Progenitor cell of endocrine pancreas (in vitro differentiated cells): ENCODE measurements at regions not wholly inside any gene's neighbourhood (a gene's known extent, or its start where the extent isn't known, plus 50 kb on each side); places are given as distances from the start of the nearest gene placed in this dataset.

Source experiments
- DNase-seq: peaks from one replicate; pipeline ENCODE4 v3.0.0; 2021; ENCODE audit warnings: low spot score; ENCODE audit not compliant: unreplicated experiment
- H3K27ac Mint-ChIP-seq: 2 replicates; pipeline ENCODE4 v1.8.0; 2021; ENCODE audit warnings: mild to moderate bottlenecking, moderate library complexity, mixed read lengths
- H3K27me3 Mint-ChIP-seq: 2 replicates; pipeline ENCODE4 v1.8.0; 2021; ENCODE audit warnings: mixed read lengths
- H3K36me3 Mint-ChIP-seq: 2 replicates; pipeline ENCODE4 v1.8.0; 2022; ENCODE audit warnings: mixed read lengths; ENCODE audit not compliant: insufficient read depth
- H3K4me1 Mint-ChIP-seq: 2 replicates; pipeline ENCODE4 v1.8.0; 2021; ENCODE audit warnings: low read depth, mixed read lengths
- H3K4me3 Mint-ChIP-seq: 2 replicates; pipeline ENCODE4 v1.8.0; 2021; ENCODE audit warnings: low read depth, mild to moderate bottlenecking, moderate library complexity, mixed read lengths
- H3K9me3 Mint-ChIP-seq: 2 replicates; pipeline ENCODE4 v1.8.0; 2021; ENCODE audit warnings: low read depth, mixed read lengths
- TF ChIP-seq, protein P1 (sequence below): fragments of 200-600 bp; sonication (generic); IDR thresholded peaks from one replicate; pipeline ENCODE4 v1.5.0; 2021; ENCODE audit warnings: antibody characterized with exemption, mild to moderate bottlenecking; ENCODE audit not compliant: unreplicated experiment

DNA sequence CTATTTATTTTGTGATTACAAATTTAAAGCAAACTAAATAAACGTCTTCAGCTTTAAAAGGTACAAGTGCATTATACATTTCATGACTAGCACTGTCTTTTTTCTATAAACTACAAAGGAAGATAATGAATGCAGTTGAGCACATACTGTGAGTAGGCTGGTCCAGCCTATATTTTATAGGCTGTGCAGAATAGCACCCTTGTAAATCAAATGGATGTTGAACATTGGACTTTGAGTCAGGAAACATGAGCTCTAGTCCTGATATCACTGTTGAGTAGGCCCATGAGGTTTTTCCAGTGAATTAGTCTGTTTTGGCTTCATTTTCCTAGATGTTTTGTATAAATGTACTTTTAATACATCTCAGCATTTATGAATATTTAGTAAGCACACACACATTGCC is 447.3 kb upstream of the KCNMB2 start:
- no peaks in the 10 kb centered on the region for H3K27me3 Mint-ChIP-seq
- peaks cover 40% of the 10 kb centered on the region for H3K4me1 Mint-ChIP-seq
- H3K27ac Mint-ChIP-seq = no peak overlapping the region
- no peaks in the 10 kb centered on the region for H3K36me3 Mint-ChIP-seq
- DNase-seq = no peak
- peaks cover 13% of the 10 kb centered on the region for H3K9me3 Mint-ChIP-seq
- no peak overlapping the region for H3K4me3 Mint-ChIP-seq
- TF ChIP-seq, protein P1, sequence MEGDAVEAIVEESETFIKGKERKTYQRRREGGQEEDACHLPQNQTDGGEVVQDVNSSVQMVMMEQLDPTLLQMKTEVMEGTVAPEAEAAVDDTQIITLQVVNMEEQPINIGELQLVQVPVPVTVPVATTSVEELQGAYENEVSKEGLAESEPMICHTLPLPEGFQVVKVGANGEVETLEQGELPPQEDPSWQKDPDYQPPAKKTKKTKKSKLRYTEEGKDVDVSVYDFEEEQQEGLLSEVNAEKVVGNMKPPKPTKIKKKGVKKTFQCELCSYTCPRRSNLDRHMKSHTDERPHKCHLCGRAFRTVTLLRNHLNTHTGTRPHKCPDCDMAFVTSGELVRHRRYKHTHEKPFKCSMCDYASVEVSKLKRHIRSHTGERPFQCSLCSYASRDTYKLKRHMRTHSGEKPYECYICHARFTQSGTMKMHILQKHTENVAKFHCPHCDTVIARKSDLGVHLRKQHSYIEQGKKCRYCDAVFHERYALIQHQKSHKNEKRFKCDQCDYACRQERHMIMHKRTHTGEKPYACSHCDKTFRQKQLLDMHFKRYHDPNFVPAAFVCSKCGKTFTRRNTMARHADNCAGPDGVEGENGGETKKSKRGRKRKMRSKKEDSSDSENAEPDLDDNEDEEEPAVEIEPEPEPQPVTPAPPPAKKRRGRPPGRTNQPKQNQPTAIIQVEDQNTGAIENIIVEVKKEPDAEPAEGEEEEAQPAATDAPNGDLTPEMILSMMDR = no peak

DNA sequence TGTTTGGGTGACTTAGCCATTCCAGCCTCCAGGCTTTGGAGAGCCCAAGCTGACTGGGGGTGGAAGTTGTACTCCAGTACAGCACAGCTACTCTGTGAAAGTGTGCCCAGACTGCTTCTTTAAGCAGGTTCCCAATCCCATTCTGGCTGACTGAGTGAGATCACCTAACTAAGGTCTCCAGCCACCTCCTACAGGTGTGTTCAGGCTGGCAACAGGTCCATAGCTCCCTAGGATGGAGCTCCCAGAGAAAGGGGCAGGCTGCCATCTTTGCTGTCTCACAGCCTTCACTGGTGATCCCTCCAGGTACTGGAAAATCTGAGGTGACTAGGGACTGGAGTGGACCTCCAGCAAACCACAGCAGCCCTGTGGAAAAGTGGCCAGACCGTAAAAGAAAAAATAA is 445.3 kb upstream of the KCNMB2 start:
- H3K27me3 Mint-ChIP-seq = no peaks in the 10 kb centered on the region
- peaks cover 25% of the 10 kb centered on the region for H3K9me3 Mint-ChIP-seq
- H3K27ac Mint-ChIP-seq = no peak overlapping the region
- TF ChIP-seq, protein P1 = no peak
- H3K4me1 Mint-ChIP-seq = peaks cover 23% of the 10 kb centered on the region
- no peaks in the 10 kb centered on the region for H3K36me3 Mint-ChIP-seq
- no peak overlapping the region for H3K4me3 Mint-ChIP-seq
- DNase-seq = no peak

DNA sequence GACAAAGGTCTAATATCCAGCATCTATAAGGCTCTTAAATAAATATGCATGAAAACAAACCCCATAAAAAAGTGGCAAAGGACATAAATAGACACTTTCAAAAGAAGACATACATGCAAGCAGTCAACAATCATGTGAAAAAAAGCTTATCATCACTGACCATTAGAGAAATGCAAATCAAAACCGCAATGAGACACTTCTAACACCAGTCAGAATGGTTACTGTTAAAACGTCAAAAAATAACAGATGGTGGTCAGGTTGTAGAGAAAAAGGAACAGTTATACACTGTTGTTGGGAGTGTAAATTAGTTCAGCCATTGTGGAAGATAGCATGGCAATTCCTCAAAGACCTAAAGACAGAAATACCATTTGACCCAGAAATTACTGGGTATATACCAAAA is 440.7 kb upstream of the KCNMB2 start:
- DNase-seq = no peak
- no peaks in the 10 kb centered on the region for H3K27me3 Mint-ChIP-seq
- peaks cover 25% of the 10 kb centered on the region for H3K9me3 Mint-ChIP-seq
- H3K4me1 Mint-ChIP-seq = no peaks in the 10 kb centered on the region
- no peaks in the 10 kb centered on the region for H3K36me3 Mint-ChIP-seq
- no peak overlapping the region for H3K4me3 Mint-ChIP-seq
- TF ChIP-seq, protein P1 = no peak
- H3K27ac Mint-ChIP-seq = no peak overlapping the region

DNA sequence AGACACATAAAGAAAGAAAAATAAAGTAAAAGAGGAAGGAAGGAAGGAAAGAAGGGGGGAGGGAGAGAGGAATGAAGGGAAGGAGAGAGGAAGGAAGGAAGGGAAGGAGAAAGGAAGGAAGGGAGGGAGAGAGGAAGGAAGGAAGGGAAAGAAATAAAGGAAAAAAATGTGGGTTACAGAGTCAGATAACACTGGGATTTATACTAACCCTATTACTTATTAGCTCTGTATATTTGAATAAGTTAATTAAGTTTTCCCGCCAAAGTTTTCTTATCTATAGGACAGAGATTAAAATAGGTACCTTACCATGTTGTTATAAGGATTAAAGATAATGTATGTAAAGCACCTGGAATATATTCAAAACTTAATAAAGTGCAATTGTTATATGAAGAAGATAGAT is 439.3 kb upstream of the KCNMB2 start:
- TF ChIP-seq, protein P1 = no peak
- peaks cover 1% of the 10 kb centered on the region for H3K4me1 Mint-ChIP-seq
- H3K9me3 Mint-ChIP-seq = peaks cover 18% of the 10 kb centered on the region
- no peak overlapping the region for H3K4me3 Mint-ChIP-seq
- no peaks in the 10 kb centered on the region for H3K36me3 Mint-ChIP-seq
- no peak for DNase-seq
- no peaks in the 10 kb centered on the region for H3K27me3 Mint-ChIP-seq
- no peak overlapping the region for H3K27ac Mint-ChIP-seq

DNA sequence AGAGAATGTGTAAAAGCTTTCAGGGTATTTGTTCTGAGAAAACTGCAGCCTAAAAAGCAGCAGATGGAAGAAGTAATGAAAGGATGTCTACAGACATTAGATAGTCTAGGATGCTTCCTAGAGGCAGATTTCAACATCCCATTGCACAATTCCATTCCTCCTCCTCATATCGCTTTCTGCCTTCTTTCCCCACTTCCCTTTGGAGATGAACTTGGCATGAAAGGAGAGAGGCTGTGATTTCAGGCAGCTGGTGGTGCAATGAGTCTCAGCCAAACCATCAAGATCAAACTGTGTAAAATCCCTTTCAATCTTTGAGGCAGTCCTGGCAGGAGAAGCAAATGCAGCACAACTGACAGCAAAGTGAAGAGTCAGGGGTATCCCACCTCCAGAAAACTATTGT is 438.7 kb upstream of the KCNMB2 start:
- Mint-ChIP-seq H3K27ac (no peak overlapping the region), H3K9me3 (peaks cover 18% of the 10 kb centered on the region), H3K27me3 (no peaks in the 10 kb centered on the region), H3K4me1 (peaks cover 3% of the 10 kb centered on the region), H3K36me3 (no peaks in the 10 kb centered on the region), H3K4me3 (no peak overlapping the region)
- no peak for DNase-seq
- TF ChIP-seq, protein P1 = no peak

DNA sequence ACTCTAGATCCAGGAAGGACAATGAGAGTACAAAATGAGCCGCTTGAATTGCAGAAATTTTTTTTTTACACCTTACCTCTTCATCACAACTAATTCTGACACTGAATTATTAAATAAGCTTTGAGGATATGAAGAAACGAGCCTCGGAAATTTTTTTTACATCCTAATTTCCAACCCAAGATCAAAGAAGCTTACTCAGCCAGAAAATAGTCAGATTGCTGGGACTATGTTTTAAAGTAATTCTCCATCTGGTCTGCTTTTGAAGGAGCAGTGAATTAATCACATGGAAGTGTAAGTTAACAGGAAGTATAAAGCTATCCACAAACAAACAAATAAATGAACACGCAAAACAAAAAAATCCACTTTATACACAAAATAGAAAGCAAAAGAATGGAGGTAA is 437.0 kb upstream of the KCNMB2 start:
- Mint-ChIP-seq H3K4me1 (peaks cover 3% of the 10 kb centered on the region), H3K36me3 (no peaks in the 10 kb centered on the region), H3K27me3 (no peaks in the 10 kb centered on the region), H3K27ac (no peak overlapping the region), H3K4me3 (no peak overlapping the region), H3K9me3 (peaks cover 9% of the 10 kb centered on the region)
- no peak for DNase-seq
- TF ChIP-seq, protein P1 = no peak
